NCI-H2196 treated with DMSO at 0.1 percent for 48 hours (cell line): ENCODE measurements at regions not wholly inside any gene's neighbourhood (a gene's known extent, or its start where the extent isn't known, plus 50 kb on each side); places are given as distances from the start of the nearest gene placed in this dataset.
"Not testable (repeated sequence)": the region's sequence is repeated elsewhere in the genome, so short reads cannot be mapped to it uniquely, and the experiment has no call there.

Source experiments
- DNase-seq: peaks from one replicate; lab custom pipeline; 2025; ENCODE audit not compliant: unreplicated experiment; lab: John Stamatoyannopoulos, UW

- no peak for DNase-seq
Observed at GRCh38 chr1:188129856-188130838, 1301.4 kb downstream of the PLA2G4A start.

- no peak for DNase-seq
Observed at GRCh38 chr1:188137221-188137620, 1308.5 kb downstream of the PLA2G4A start.

- no peak for DNase-seq
Observed at GRCh38 chr1:188140958-188141357, 1312.2 kb downstream of the PLA2G4A start.

- DNase-seq, result no peak
Observed at GRCh38 chr1:188154196-188154595, 1325.4 kb downstream of the PLA2G4A start.

- DNase-seq, result no peak
Observed at GRCh38 chr1:188154761-188155160, 1326.0 kb downstream of the PLA2G4A start.

- no peak for DNase-seq
Observed at GRCh38 chr1:188155261-188155660, 1326.5 kb downstream of the PLA2G4A start.

- DNase-seq, result no peak
Observed at GRCh38 chr1:188164459-188164858, 1335.7 kb downstream of the PLA2G4A start.

GRCh38 chr1:188166654-188167053 lies 1337.9 kb downstream of the PLA2G4A start:
- no peak for DNase-seq

GRCh38 chr1:188169971-188170370 lies 1341.2 kb downstream of the PLA2G4A start:
- DNase-seq, result no peak

GRCh38 chr1:188170411-188170810 lies 1341.7 kb downstream of the PLA2G4A start:
- no peak for DNase-seq

GRCh38 chr1:188170935-188171334 lies 1342.2 kb downstream of the PLA2G4A start:
- no peak for DNase-seq

- not testable (repeated sequence) for DNase-seq
Observed at GRCh38 chr1:188182063-188182462, 1353.3 kb downstream of the PLA2G4A start.

- DNase-seq, result no peak
Observed at GRCh38 chr1:188188317-188188716, 1359.6 kb downstream of the PLA2G4A start.

GRCh38 chr1:188194916-188195315 lies 1366.2 kb downstream of the PLA2G4A start:
- no peak for DNase-seq

GRCh38 chr1:188218289-188218688 lies 1389.5 kb downstream of the PLA2G4A start:
- no peak for DNase-seq

GRCh38 chr1:188220051-188220450 lies 1391.3 kb downstream of the PLA2G4A start:
- DNase-seq, result no peak

GRCh38 chr1:188224263-188224662 lies 1395.5 kb downstream of the PLA2G4A start:
- DNase-seq, result no peak

GRCh38 chr1:188225975-188226374 lies 1397.2 kb downstream of the PLA2G4A start:
- DNase-seq, result no peak

GRCh38 chr1:188228623-188229022 lies 1399.9 kb downstream of the PLA2G4A start:
- no peak for DNase-seq

- no peak for DNase-seq
Observed at GRCh38 chr1:188237573-188238348, 1409.0 kb downstream of the PLA2G4A start.

GRCh38 chr1:188240772-188241406 lies 1412.1 kb downstream of the PLA2G4A start:
- no peak for DNase-seq
